ENCODE measurements at regions not wholly inside any gene's neighbourhood (a gene's known extent, or its start where the extent isn't known, plus 50 kb on each side); places are given as distances from the start of the nearest gene placed in this dataset.

GRCh38 chr2:21261591-21261990 is 137.8 kb downstream of the TDRD15 start:
- DNase-seq (ENCODE audit: extremely low spot score): no peak
- Histone ChIP-seq H3K4me3 (ENCODE audit: low read depth, low read length) (no peak overlapping the region), H3K27ac (ENCODE audit: low read depth) (no peak overlapping the region), H3K36me3 (ENCODE audit: insufficient read depth) (no peaks in the 10 kb centered on the region), H3K4me1 (ENCODE audit: insufficient read depth) (no peaks in the 10 kb centered on the region)
- 61% methylated on average over 6 of the region's 6 CpGs for WGBS

- no peaks in the 10 kb centered on the region for H3K36me3 ChIP-seq (ENCODE audit: insufficient read depth)
- no peaks in the 10 kb centered on the region for H3K4me1 ChIP-seq (ENCODE audit: insufficient read depth)
- WGBS: 82% methylated on average over 2 of the region's 2 CpGs
- H3K4me3 ChIP-seq (ENCODE audit: low read depth, low read length): no peak overlapping the region
- no peak for DNase-seq (ENCODE audit: extremely low spot score)
- H3K27ac ChIP-seq (ENCODE audit: low read depth): no peak overlapping the region
These were observed 138.7 kb downstream of the TDRD15 start for GRCh38 chr2:21262426-21262940.

GRCh38 chr2:21263622-21264021 is 139.9 kb downstream of the TDRD15 start:
- Histone ChIP-seq H3K36me3 (ENCODE audit: insufficient read depth) (no peaks in the 10 kb centered on the region), H3K4me3 (ENCODE audit: low read depth, low read length) (no peak overlapping the region), H3K27ac (ENCODE audit: low read depth) (no peak overlapping the region), H3K4me1 (ENCODE audit: insufficient read depth) (no peaks in the 10 kb centered on the region)
- DNase-seq (ENCODE audit: extremely low spot score): no peak
- WGBS: 96% methylated on average over 3 of the region's 3 CpGs

GRCh38 chr2:21265752-21266151 is 142.0 kb downstream of the TDRD15 start:
- no peak overlapping the region for H3K4me3 ChIP-seq (ENCODE audit: low read depth, low read length)
- DNase-seq (ENCODE audit: extremely low spot score): no peak
- 82% methylated on average over 3 of the region's 3 CpGs for WGBS
- no peaks in the 10 kb centered on the region for H3K36me3 ChIP-seq (ENCODE audit: insufficient read depth)
- no peaks in the 10 kb centered on the region for H3K4me1 ChIP-seq (ENCODE audit: insufficient read depth)
- no peak overlapping the region for H3K27ac ChIP-seq (ENCODE audit: low read depth)

- H3K4me3 ChIP-seq (ENCODE audit: low read depth, low read length): no peak overlapping the region
- H3K36me3 ChIP-seq (ENCODE audit: insufficient read depth): no peaks in the 10 kb centered on the region
- no peak overlapping the region for H3K27ac ChIP-seq (ENCODE audit: low read depth)
- WGBS: 72% methylated on average over 5 of the region's 5 CpGs
- H3K4me1 ChIP-seq (ENCODE audit: insufficient read depth): no peaks in the 10 kb centered on the region
- DNase-seq (ENCODE audit: extremely low spot score): no peak
These were observed 143.6 kb downstream of the TDRD15 start for GRCh38 chr2:21267232-21267835.

GRCh38 chr2:21268197-21268877 is 144.6 kb downstream of the TDRD15 start:
- 91% methylated on average over 13 of the region's 13 CpGs for WGBS

GRCh38 chr2:21268878-21269224 is 145.1 kb downstream of the TDRD15 start:
- H3K4me1 ChIP-seq (ENCODE audit: insufficient read depth): no peaks in the 10 kb centered on the region
- no peak overlapping the region for H3K27ac ChIP-seq (ENCODE audit: low read depth)
- WGBS: 81% methylated on average over 7 of the region's 7 CpGs
- no peak overlapping the region for H3K4me3 ChIP-seq (ENCODE audit: low read depth, low read length)
- no peak for DNase-seq (ENCODE audit: extremely low spot score)
- no peaks in the 10 kb centered on the region for H3K36me3 ChIP-seq (ENCODE audit: insufficient read depth)

More at GRCh38 chr2:21268197-21268877, 144.6 kb downstream of the TDRD15 start:
- no peak overlapping the region for H3K4me3 ChIP-seq (ENCODE audit: low read depth, low read length)
- H3K27ac ChIP-seq (ENCODE audit: low read depth): no peak overlapping the region
- H3K36me3 ChIP-seq (ENCODE audit: insufficient read depth): no peaks in the 10 kb centered on the region
- H3K4me1 ChIP-seq (ENCODE audit: insufficient read depth): no peaks in the 10 kb centered on the region
- no peak for DNase-seq (ENCODE audit: extremely low spot score)

- no peak for DNase-seq (ENCODE audit: extremely low spot score)
- no peaks in the 10 kb centered on the region for H3K36me3 ChIP-seq (ENCODE audit: insufficient read depth)
- no peaks in the 10 kb centered on the region for H3K4me1 ChIP-seq (ENCODE audit: insufficient read depth)
- WGBS: 40% methylated on average over 1 of the region's 1 CpG
- no peak overlapping the region for H3K27ac ChIP-seq (ENCODE audit: low read depth)
- H3K4me3 ChIP-seq (ENCODE audit: low read depth, low read length): no peak overlapping the region
These were observed 145.6 kb downstream of the TDRD15 start for GRCh38 chr2:21269382-21269781.

GRCh38 chr2:21270083-21270491 is 146.3 kb downstream of the TDRD15 start:
- no peak overlapping the region for H3K27ac ChIP-seq (ENCODE audit: low read depth)
- H3K36me3 ChIP-seq (ENCODE audit: insufficient read depth): no peaks in the 10 kb centered on the region
- DNase-seq (ENCODE audit: extremely low spot score): no peak
- H3K4me3 ChIP-seq (ENCODE audit: low read depth, low read length): no peak overlapping the region
- WGBS: 19% methylated on average over 2 of the region's 2 CpGs
- no peaks in the 10 kb centered on the region for H3K4me1 ChIP-seq (ENCODE audit: insufficient read depth)

- H3K27ac ChIP-seq (ENCODE audit: low read depth): no peak overlapping the region
- 28% methylated on average over 5 of the region's 5 CpGs for WGBS
- DNase-seq (ENCODE audit: extremely low spot score): peak; percentile 76
These were observed 146.9 kb downstream of the TDRD15 start for GRCh38 chr2:21270708-21271122.

GRCh38 chr2:21276163-21276562 is 152.4 kb downstream of the TDRD15 start:
- Histone ChIP-seq H3K4me1 (ENCODE audit: insufficient read depth) (no peaks in the 10 kb centered on the region), H3K4me3 (ENCODE audit: low read depth, low read length) (no peak overlapping the region), H3K27ac (ENCODE audit: low read depth) (no peak overlapping the region), H3K36me3 (ENCODE audit: insufficient read depth) (no peaks in the 10 kb centered on the region)
- no peak for DNase-seq (ENCODE audit: extremely low spot score)
- WGBS: 88% methylated on average over 15 of the region's 15 CpGs

More at GRCh38 chr2:21270708-21271122, 146.9 kb downstream of the TDRD15 start:
- no peaks in the 10 kb centered on the region for H3K4me1 ChIP-seq (ENCODE audit: insufficient read depth)
- H3K36me3 ChIP-seq (ENCODE audit: insufficient read depth): no peaks in the 10 kb centered on the region
- H3K4me3 ChIP-seq (ENCODE audit: low read depth, low read length): no peak overlapping the region

- no peaks in the 10 kb centered on the region for H3K36me3 ChIP-seq (ENCODE audit: insufficient read depth)
- no peaks in the 10 kb centered on the region for H3K4me1 ChIP-seq (ENCODE audit: insufficient read depth)
- no peak for DNase-seq (ENCODE audit: extremely low spot score)
- WGBS: 71% methylated on average over 9 of the region's 9 CpGs
- H3K27ac ChIP-seq (ENCODE audit: low read depth): no peak overlapping the region
- no peak overlapping the region for H3K4me3 ChIP-seq (ENCODE audit: low read depth, low read length)
These were observed 153.6 kb downstream of the TDRD15 start for GRCh38 chr2:21277068-21278056.

- WGBS: 78% methylated on average over 5 of the region's 5 CpGs
- DNase-seq (ENCODE audit: extremely low spot score): no peak
- Histone ChIP-seq H3K4me3 (ENCODE audit: low read depth, low read length) (no peak overlapping the region), H3K4me1 (ENCODE audit: insufficient read depth) (no peaks in the 10 kb centered on the region), H3K36me3 (ENCODE audit: insufficient read depth) (no peaks in the 10 kb centered on the region), H3K27ac (ENCODE audit: low read depth) (no peak overlapping the region)
These were observed 155.8 kb downstream of the TDRD15 start for GRCh38 chr2:21279525-21279924.

Data from urinary bladder (tissue), 3 donors.